ENCODE measurements at regions not wholly inside any gene's neighbourhood (a gene's known extent, or its start where the extent isn't known, plus 50 kb on each side); places are given as distances from the start of the nearest gene placed in this dataset.

GRCh38 chr4:162560073-162560472 lies 396.3 kb upstream of the FSTL5 start:
- Histone ChIP-seq H3K4me2 (ENCODE audit: low read length) (no peak overlapping the region), H3K27me3 (ENCODE audit: control insufficient read depth, insufficient read depth, low read length) (no peaks in the 10 kb centered on the region), H3K9ac (no peak overlapping the region), H3K27ac (no peak overlapping the region), H3K4me3 (ENCODE audit: low read depth, low read length) (no peak overlapping the region), H3K9me3 (ENCODE audit: control insufficient read depth, low read length) (no peaks in the 10 kb centered on the region), H2AFZ (no peak overlapping the region), H3K79me2 (no peaks in the 10 kb centered on the region), H3K36me3 (ENCODE audit: control insufficient read depth, insufficient read depth, low read length) (no peaks in the 10 kb centered on the region), H3K4me1 (no peaks in the 10 kb centered on the region)
- TF ChIP-seq CTCF (IDR thresholded peaks at IDR 0.05): no peak

- Histone ChIP-seq H3K4me1 (no peaks in the 10 kb centered on the region), H3K9me3 (ENCODE audit: control insufficient read depth, low read length) (no peaks in the 10 kb centered on the region), H3K36me3 (ENCODE audit: control insufficient read depth, insufficient read depth, low read length) (no peaks in the 10 kb centered on the region), H3K4me3 (ENCODE audit: low read depth, low read length) (no peak overlapping the region), H3K79me2 (no peaks in the 10 kb centered on the region), H3K4me2 (ENCODE audit: low read length) (no peak overlapping the region), H3K27me3 (ENCODE audit: control insufficient read depth, insufficient read depth, low read length) (no peaks in the 10 kb centered on the region), H3K27ac (no peak overlapping the region), H3K9ac (no peak overlapping the region), H2AFZ (no peak overlapping the region)
- TF ChIP-seq CTCF (IDR thresholded peaks at IDR 0.05): no peak
Observed at GRCh38 chr4:162557516-162558106, 393.8 kb upstream of the FSTL5 start.

GRCh38 chr4:162535121-162535520 lies 371.3 kb upstream of the FSTL5 start:
- H3K27ac ChIP-seq: no peak overlapping the region
- no peaks in the 10 kb centered on the region for H3K4me1 ChIP-seq
- no peak overlapping the region for H3K9ac ChIP-seq
- no peaks in the 10 kb centered on the region for H3K27me3 ChIP-seq (ENCODE audit: control insufficient read depth, insufficient read depth, low read length)
- no peaks in the 10 kb centered on the region for H3K79me2 ChIP-seq
- no peaks in the 10 kb centered on the region for H3K36me3 ChIP-seq (ENCODE audit: control insufficient read depth, insufficient read depth, low read length)
- no peak overlapping the region for H3K4me3 ChIP-seq (ENCODE audit: low read depth, low read length)
- H3K9me3 ChIP-seq (ENCODE audit: control insufficient read depth, low read length): no peaks in the 10 kb centered on the region
- no peak for TF ChIP-seq CTCF (IDR thresholded peaks at IDR 0.05)
- no peak overlapping the region for H2AFZ ChIP-seq
- no peak overlapping the region for H3K4me2 ChIP-seq (ENCODE audit: low read length)

- H3K9me3 ChIP-seq (ENCODE audit: control insufficient read depth, low read length): no peaks in the 10 kb centered on the region
- H3K4me1 ChIP-seq: no peaks in the 10 kb centered on the region
- H3K4me3 ChIP-seq (ENCODE audit: low read depth, low read length): no peak overlapping the region
- no peak overlapping the region for H3K4me2 ChIP-seq (ENCODE audit: low read length)
- no peak overlapping the region for H2AFZ ChIP-seq
- no peak for TF ChIP-seq CTCF (IDR thresholded peaks at IDR 0.05)
- no peaks in the 10 kb centered on the region for H3K27me3 ChIP-seq (ENCODE audit: control insufficient read depth, insufficient read depth, low read length)
- no peaks in the 10 kb centered on the region for H3K36me3 ChIP-seq (ENCODE audit: control insufficient read depth, insufficient read depth, low read length)
- no peak overlapping the region for H3K9ac ChIP-seq
- no peak overlapping the region for H3K27ac ChIP-seq
- H3K79me2 ChIP-seq: no peaks in the 10 kb centered on the region
Observed at GRCh38 chr4:162523171-162523570, 359.4 kb upstream of the FSTL5 start.

GRCh38 chr4:162522724-162523123 lies 358.9 kb upstream of the FSTL5 start:
- Histone ChIP-seq H3K9me3 (ENCODE audit: control insufficient read depth, low read length) (no peaks in the 10 kb centered on the region), H2AFZ (no peak overlapping the region), H3K27ac (no peak overlapping the region), H3K9ac (no peak overlapping the region), H3K4me2 (ENCODE audit: low read length) (no peak overlapping the region), H3K4me3 (ENCODE audit: low read depth, low read length) (no peak overlapping the region), H3K36me3 (ENCODE audit: control insufficient read depth, insufficient read depth, low read length) (no peaks in the 10 kb centered on the region), H3K79me2 (no peaks in the 10 kb centered on the region), H3K27me3 (ENCODE audit: control insufficient read depth, insufficient read depth, low read length) (no peaks in the 10 kb centered on the region), H3K4me1 (no peaks in the 10 kb centered on the region)
- no peak for TF ChIP-seq CTCF (IDR thresholded peaks at IDR 0.05)

Data from parathyroid adenoma (tissue), 2 donors.